Femur (tissue), 1 donor: ENCODE measurements at regions not wholly inside any gene's neighbourhood (a gene's known extent, or its start where the extent isn't known, plus 50 kb on each side); places are given as distances from the start of the nearest gene placed in this dataset.
A peak's percentile ranks its signal among the peaks of the same experiment; 100 is the strongest.

ENCODE experiments used
- DNase-seq: peaks from one replicate; pipeline ENCODE4 v3.0.0-alpha.2; 2017

GRCh38 chr10:3421537-3422257, 249.1 kb upstream of the PITRM1 start:
- no peak for DNase-seq

DNA sequence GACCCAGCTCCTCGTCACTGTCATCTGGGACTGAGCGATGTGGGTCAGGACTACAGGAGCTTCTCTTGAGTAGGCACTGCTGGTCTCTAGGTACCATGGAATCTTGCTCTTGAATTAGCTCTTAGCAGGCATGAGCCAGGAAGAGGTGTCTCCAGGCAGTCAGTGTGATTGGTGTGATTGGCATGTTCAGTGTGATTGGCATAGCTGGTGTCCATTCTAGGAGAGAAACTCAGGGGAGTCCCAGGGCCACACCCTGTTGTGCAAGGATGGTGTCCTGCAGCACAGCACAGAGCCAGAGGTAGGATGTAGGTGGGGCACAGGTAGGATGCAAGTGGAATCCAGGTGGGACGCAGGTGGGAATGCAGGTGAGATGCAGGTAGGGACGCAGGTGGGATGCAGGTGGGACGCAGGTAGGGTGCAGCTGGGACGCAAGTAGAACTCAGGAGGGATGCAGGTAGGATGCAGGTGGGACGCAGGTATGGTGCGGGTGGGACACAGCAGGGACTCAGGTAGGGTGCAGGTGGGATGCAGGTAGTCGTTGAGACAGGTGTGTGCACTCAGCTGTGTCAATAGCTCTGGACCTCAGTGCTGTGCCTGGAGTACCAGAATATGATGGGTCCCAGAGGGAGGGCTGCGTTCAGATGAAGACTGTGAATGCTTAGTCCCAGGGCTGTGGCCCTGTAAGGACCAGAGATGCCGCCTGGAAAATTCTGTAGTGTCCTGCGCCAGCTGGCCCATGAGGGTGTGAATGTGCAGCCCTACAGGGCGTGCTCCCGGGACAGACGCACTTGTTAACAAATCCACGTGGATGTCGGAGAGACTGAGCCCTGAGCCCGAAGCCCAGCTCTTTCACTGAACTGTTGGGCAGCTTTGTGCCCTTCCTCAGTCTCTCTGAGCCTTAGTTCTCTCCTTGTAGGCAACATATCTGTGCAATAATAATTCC, 248.2 kb upstream of the PITRM1 start:
- DNase-seq = no peak

- DNase-seq = peak; percentile 15
These were observed 247.3 kb upstream of the PITRM1 start for GRCh38 chr10:3419719-3420495.

- peak; percentile 6 for DNase-seq
These were observed 246.3 kb upstream of the PITRM1 start for GRCh38 chr10:3418926-3419325.

GRCh38 chr10:3418041-3418754, 245.6 kb upstream of the PITRM1 start:
- no peak for DNase-seq

GRCh38 chr10:3417096-3417495, 244.5 kb upstream of the PITRM1 start:
- no peak for DNase-seq

- no peak for DNase-seq
These were observed 243.5 kb upstream of the PITRM1 start for GRCh38 chr10:3415878-3416605.

DNA sequence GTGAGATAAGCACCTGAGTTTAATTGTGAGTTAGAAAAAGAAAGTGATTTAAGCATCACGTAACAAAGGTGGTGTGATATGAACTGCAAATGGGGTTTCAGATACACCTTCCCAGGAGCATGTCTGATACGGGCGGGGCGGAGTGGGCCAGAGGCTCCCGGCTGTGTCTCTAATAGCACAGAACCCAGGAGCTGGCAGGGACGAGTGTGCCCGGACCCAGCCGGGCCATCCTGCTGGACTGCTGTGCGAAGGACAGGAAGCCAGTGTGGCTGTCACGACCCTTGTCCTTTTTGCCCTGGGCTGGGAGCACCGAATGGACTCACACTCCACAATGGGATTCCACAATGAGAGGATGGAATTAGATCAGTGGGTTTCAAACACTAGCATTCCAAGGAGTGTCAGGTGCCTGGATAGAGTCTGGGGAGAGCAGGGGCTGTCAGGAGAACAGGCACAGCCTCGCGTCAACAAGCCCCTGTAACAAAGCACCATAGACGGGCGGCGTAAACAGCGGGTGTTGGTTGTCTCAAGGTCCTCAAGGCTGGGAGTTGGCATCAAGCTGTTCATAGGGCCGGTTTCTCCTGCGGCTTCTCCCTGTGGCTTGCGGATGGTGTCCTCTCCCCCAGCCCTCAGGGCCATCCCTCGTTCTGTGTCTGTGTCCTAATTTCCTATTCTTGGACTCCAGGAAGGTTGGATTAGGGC, 242.6 kb upstream of the PITRM1 start:
- no peak for DNase-seq

DNA sequence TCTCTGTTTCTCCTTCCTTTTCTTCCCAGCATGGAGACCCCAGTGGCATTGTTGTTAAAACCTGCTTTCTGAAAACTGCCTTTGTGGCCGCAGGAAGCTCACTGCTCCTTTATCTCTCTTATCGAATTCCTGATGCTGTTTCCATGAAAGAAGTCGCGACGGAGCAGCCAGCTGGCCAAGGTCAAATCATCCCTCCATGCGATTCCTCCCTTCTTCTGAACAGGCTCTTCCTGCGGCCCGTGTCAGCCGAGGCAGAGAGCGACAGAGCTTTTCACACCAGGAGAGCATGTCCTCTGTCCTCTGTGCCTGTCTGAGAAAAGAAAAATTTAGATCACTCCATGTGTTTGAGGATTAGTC, 242.1 kb upstream of the PITRM1 start:
- no peak for DNase-seq

- no peak for DNase-seq
These were observed 241.5 kb upstream of the PITRM1 start for GRCh38 chr10:3413937-3414666.

- DNase-seq = no peak
These were observed 240.1 kb upstream of the PITRM1 start for GRCh38 chr10:3412646-3413045.

DNA sequence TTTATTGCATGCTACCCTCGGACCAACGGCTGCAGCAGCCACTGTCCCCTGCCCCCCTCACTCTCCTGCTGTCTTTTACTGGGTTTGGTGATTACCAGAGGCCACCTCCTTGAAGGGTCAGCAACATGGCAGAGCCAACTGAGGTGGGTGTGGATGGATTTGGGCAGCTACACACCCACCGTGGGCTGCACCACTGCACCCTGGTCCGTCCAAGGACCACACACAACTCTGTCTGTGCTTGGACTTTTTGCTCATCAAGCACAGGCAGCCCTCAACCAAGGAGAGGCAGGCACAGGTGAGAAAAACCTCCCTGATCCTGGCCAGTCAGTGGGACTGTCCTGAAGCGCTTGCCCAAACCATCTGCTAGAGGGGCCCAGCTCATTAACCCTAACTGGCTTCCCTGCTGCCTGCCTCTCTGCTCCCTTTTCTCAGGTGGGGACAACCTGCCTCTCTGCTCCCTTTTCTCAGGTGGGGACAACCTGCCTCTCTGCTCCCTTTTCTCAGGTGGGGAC, 239.5 kb upstream of the PITRM1 start:
- no peak for DNase-seq

GRCh38 chr10:3411044-3411443, 238.5 kb upstream of the PITRM1 start:
- peak; percentile 8 for DNase-seq

- DNase-seq = no peak
These were observed 237.3 kb upstream of the PITRM1 start for GRCh38 chr10:3409928-3410327.

GRCh38 chr10:3408603-3409365, 236.2 kb upstream of the PITRM1 start:
- no peak for DNase-seq

GRCh38 chr10:3407208-3407607, 234.6 kb upstream of the PITRM1 start:
- no peak for DNase-seq

- no peak for DNase-seq
These were observed 234.0 kb upstream of the PITRM1 start for GRCh38 chr10:3406556-3406955.

DNA sequence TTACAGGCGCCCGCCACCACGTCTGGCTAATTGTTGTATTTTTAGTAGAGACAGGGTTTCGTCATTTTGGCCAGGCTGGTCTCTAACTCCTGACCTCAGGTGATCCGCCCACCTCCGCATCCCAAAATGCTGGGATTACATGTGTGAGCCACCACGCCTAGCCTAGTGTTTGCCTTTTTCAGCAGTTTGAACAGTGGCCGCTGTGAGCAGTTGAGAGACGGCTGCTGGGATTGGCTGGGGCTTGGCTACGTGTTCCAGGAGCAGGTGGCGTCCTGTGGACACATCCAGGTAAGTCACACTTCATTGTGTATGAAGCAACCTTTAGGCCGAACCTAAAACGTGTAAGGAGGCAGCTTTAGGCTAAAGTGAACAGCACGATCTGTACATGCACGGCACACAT, 231.8 kb upstream of the PITRM1 start:
- no peak for DNase-seq

- no peak for DNase-seq
These were observed 229.7 kb upstream of the PITRM1 start for GRCh38 chr10:3402187-3402751.
